GM19455 (cell line): ENCODE measurements at regions not wholly inside any gene's neighbourhood (a gene's known extent, or its start where the extent isn't known, plus 50 kb on each side); places are given as distances from the start of the nearest gene placed in this dataset.

Experiments used
- ATAC-seq: cut with Tn5 transposase; IDR thresholded peaks from one replicate; pipeline ENCODE4 v1.9.1; 2021; ENCODE audit not compliant: unreplicated experiment

- ATAC-seq = no peak
Measured at GRCh38 chr9:129349665-129349947, 171.5 kb upstream of the IER5L start.

GRCh38 chr9:129348890-129349664 lies 171.0 kb upstream of the IER5L start:
- no peak for ATAC-seq

- no peak for ATAC-seq
Measured at GRCh38 chr9:129347316-129348120, 169.5 kb upstream of the IER5L start.

GRCh38 chr9:129346046-129346445 lies 168.0 kb upstream of the IER5L start:
- no peak for ATAC-seq

GRCh38 chr9:129344641-129345495 lies 166.8 kb upstream of the IER5L start:
- ATAC-seq = no peak

GRCh38 chr9:129343424-129344375 lies 165.6 kb upstream of the IER5L start:
- no peak for ATAC-seq

GRCh38 chr9:129342591-129343423 lies 164.7 kb upstream of the IER5L start:
- no peak for ATAC-seq

GRCh38 chr9:129341987-129342348 lies 163.9 kb upstream of the IER5L start:
- ATAC-seq = no peak

- ATAC-seq = no peak
Measured at GRCh38 chr9:129341171-129341986, 163.3 kb upstream of the IER5L start.

- no peak for ATAC-seq
Measured at GRCh38 chr9:129340427-129341170, 162.5 kb upstream of the IER5L start.

GRCh38 chr9:129339539-129340157 lies 161.6 kb upstream of the IER5L start:
- ATAC-seq = no peak

- no peak for ATAC-seq
Measured at GRCh38 chr9:129338724-129339430, 160.8 kb upstream of the IER5L start.

GRCh38 chr9:129337336-129338140 lies 159.5 kb upstream of the IER5L start:
- ATAC-seq = no peak

GRCh38 chr9:129336601-129337331 lies 158.7 kb upstream of the IER5L start:
- ATAC-seq = no peak

GRCh38 chr9:129336130-129336528 lies 158.1 kb upstream of the IER5L start:
- no peak for ATAC-seq
